ENCODE measurements at regions not wholly inside any gene's neighbourhood (a gene's known extent, or its start where the extent isn't known, plus 50 kb on each side); places are given as distances from the start of the nearest gene placed in this dataset.

DNA sequence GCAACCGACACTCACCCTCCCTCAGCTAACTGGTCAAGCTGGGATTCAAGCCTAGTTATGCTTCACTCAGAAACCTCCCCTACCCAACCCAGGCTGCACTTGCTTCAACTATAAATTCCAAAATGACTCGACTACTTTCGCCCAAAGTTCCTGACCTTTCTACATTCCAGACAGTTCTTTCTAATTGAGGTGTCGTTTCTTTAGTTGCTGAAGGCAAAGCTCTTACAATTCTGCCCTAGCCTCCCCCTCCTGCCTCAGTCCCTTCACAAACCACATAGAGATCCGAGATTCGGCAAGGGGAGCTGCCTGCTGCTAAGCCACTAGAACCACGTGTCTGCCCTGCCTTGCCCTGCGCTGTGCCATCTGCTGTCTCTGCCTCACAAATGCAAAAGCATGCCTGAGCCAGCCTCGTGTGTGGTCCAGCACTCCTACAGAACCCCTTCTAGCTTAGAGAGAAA, 74.7 kb upstream of the SH3GL3 start:
- TF ChIP-seq FOXA1 (IDR thresholded peaks at IDR 0.05) (no peak), BHLHE40 (IDR thresholded peaks at IDR 0.05; ENCODE audit: borderline replicate concordance) (no peak), HDGF (IDR thresholded peaks at IDR 0.05; ENCODE audit: borderline replicate concordance) (no peak), FOXK2 (IDR thresholded peaks at IDR 0.05) (no peak), SP1 (IDR thresholded peaks at IDR 0.05) (no peak), SUZ12 (IDR thresholded peaks at IDR 0.05) (no peak), L3MBTL2 (conservative IDR thresholded peaks at IDR 0.05) (no peak), NFRKB (IDR thresholded peaks at IDR 0.05) (no peak), TARDBP (IDR thresholded peaks at IDR 0.05) (no peak), PKNOX1 (IDR thresholded peaks at IDR 0.05) (no peak), ARNT (IDR thresholded peaks at IDR 0.05) (no peak)
